Activated CD8-positive, alpha-beta memory T cell treated with anti-CD3 and anti-CD28 coated beads for 1 hour (primary cell): ENCODE measurements at regions not wholly inside any gene's neighbourhood (a gene's known extent, or its start where the extent isn't known, plus 50 kb on each side); places are given as distances from the start of the nearest gene placed in this dataset.

Source experiments
- DNase-seq, 2 donors: peaks; one replicate each; pipeline ENCODE4 v3.0.0-alpha.2; 2020; ENCODE audit warnings: low read depth in 1 of 2; ENCODE audit errors: extremely low read depth in 1 of 2

- DNase-seq: no peak
These were observed 443.1 kb downstream of the SOX6 start for GRCh38 chr11:15913261-15913660.
